ENCODE measurements at regions not wholly inside any gene's neighbourhood (a gene's known extent, or its start where the extent isn't known, plus 50 kb on each side); places are given as distances from the start of the nearest gene placed in this dataset.

DNA sequence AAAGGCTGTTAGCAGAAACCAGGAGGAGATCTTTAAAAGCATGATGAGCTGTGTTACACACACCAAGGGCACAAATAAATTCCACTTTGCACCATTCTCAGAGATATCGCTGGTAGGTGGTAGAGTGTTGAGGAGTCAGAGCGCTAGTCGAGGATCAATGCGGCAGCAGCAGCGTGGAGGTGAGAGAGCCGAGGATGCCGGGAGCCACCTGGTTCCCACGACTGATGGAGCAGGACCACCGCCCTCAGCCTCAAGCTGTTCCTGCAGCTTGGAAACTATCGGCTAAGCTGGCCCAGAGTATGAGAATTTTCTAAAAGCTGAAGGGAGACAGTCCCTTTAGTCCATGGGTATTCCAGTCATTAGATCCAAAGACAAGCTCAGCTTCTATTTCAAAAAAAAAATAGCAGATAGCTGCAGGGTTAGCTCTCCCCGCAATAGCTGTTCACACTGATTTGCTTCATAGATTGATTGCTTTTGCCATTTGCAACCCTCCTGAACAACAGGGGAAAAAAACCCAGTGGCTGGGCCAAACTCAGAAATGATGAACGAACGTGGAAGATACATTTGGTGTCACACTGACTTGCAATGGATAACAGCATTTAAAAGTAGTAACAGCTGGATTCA, 106.2 kb downstream of the LCA5 start:
- TF ChIP-seq ARNTL (CRISPR knock-in tag; IDR thresholded peaks at IDR 0.05; ENCODE audit: borderline replicate concordance, low read depth) (no peak), OSR1 (CRISPR knock-in tag; IDR thresholded peaks at IDR 0.05) (no peak), ZFP30 (CRISPR knock-in tag; IDR thresholded peaks at IDR 0.05) (no peak), PPARA (CRISPR knock-in tag; IDR thresholded peaks at IDR 0.05; ENCODE audit: borderline replicate concordance) (no peak), ZNF565 (CRISPR knock-in tag; conservative IDR thresholded peaks at IDR 0.05; ENCODE audit: low read depth) (no peak)
- TF ChIP-seq, protein P1, sequence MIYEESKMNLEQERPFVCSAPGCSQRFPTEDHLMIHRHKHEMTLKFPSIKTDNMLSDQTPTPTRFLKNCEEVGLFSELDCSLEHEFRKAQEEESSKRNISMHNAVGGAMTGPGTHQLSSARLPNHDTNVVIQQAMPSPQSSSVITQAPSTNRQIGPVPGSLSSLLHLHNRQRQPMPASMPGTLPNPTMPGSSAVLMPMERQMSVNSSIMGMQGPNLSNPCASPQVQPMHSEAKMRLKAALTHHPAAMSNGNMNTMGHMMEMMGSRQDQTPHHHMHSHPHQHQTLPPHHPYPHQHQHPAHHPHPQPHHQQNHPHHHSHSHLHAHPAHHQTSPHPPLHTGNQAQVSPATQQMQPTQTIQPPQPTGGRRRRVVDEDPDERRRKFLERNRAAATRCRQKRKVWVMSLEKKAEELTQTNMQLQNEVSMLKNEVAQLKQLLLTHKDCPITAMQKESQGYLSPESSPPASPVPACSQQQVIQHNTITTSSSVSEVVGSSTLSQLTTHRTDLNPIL (CRISPR knock-in tag; IDR thresholded peaks at IDR 0.05; ENCODE audit: low read depth) = no peak
- TF ChIP-seq, protein P2, sequence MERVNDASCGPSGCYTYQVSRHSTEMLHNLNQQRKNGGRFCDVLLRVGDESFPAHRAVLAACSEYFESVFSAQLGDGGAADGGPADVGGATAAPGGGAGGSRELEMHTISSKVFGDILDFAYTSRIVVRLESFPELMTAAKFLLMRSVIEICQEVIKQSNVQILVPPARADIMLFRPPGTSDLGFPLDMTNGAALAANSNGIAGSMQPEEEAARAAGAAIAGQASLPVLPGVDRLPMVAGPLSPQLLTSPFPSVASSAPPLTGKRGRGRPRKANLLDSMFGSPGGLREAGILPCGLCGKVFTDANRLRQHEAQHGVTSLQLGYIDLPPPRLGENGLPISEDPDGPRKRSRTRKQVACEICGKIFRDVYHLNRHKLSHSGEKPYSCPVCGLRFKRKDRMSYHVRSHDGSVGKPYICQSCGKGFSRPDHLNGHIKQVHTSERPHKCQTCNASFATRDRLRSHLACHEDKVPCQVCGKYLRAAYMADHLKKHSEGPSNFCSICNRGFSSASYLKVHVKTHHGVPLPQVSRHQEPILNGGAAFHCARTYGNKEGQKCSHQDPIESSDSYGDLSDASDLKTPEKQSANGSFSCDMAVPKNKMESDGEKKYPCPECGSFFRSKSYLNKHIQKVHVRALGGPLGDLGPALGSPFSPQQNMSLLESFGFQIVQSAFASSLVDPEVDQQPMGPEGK (CRISPR knock-in tag; IDR thresholded peaks at IDR 0.05; ENCODE audit: borderline replicate concordance) = no peak
- TF ChIP-seq, protein P3, sequence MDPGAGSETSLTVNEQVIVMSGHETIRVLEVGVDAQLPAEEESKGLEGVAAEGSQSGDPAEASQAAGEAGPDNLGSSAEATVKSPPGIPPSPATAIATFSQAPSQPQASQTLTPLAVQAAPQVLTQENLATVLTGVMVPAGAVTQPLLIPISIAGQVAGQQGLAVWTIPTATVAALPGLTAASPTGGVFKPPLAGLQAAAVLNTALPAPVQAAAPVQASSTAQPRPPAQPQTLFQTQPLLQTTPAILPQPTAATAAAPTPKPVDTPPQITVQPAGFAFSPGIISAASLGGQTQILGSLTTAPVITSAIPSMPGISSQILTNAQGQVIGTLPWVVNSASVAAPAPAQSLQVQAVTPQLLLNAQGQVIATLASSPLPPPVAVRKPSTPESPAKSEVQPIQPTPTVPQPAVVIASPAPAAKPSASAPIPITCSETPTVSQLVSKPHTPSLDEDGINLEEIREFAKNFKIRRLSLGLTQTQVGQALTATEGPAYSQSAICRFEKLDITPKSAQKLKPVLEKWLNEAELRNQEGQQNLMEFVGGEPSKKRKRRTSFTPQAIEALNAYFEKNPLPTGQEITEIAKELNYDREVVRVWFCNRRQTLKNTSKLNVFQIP (CRISPR knock-in tag; IDR thresholded peaks at IDR 0.05; ENCODE audit: borderline replicate concordance, low read depth) = no peak
